CD1c-positive myeloid dendritic cell (primary cell): ENCODE measurements at regions not wholly inside any gene's neighbourhood (a gene's known extent, or its start where the extent isn't known, plus 50 kb on each side); places are given as distances from the start of the nearest gene placed in this dataset.

ENCODE experiments used
- DNase-seq: peaks from one replicate; pipeline ENCODE4 v3.0.0-alpha.2; 2016; ENCODE audit errors: extremely low spot score

- DNase-seq = no peak
Measured at GRCh38 chr19:29396925-29397324, 128.9 kb upstream of the VSTM2B start.

DNA sequence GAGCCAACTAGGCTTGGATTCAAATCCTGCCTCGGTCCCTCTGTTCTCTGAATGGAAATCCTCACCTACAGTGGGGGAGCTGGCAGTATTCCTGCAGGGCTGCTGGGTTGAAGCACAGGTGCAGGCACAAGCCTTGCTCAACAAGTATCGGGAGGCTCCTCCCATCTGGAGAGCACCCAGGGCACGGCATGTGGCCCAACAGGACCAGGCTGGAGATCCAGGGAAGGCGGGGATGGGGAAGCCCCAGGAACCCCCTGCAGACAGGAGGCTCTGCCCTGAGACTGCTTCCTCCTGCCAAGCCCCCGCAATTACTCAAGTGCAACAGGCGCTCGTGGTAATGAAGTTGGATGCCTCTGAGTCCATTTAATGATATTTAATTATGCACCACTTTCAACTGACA is 128.0 kb upstream of the VSTM2B start:
- DNase-seq = no peak

GRCh38 chr19:29399804-29400203 is 126.0 kb upstream of the VSTM2B start:
- DNase-seq = no peak

- DNase-seq = no peak
Measured at GRCh38 chr19:29400917-29401711, 124.7 kb upstream of the VSTM2B start.

DNA sequence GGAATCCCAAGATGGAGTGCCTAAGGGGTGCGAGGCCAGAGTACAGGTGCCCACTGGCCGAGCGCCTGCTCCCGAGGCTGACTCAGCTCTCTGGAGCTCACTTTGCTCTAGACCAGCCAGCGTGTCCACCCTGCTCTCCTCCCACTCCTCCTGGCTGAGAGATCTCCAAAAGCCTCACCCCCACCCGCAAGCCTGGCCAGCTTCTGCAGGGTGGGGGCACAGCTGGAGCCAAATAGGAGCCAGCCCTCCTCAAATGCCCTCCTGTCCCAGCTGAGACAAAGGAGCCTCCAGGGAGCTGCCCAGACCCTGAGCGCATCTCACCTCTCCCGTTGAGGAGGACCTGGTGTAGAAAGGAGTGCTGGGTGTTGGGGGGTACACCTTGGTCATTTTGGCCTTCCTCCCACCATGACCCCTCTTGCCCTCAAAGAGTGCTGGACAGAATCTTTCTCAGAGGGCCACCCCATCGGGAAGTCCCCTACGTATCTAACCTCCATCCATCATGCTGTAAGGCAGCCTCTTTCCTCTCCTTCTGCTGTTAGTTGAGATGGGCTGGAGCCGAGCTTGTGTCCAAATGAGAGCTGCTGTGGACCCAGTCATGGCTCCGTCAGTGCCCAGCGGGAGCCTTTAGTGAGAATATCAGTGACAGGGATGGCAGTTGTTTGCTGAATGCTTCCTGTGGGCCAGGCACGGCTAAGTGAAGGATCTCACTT is 123.9 kb upstream of the VSTM2B start:
- no peak for DNase-seq

DNA sequence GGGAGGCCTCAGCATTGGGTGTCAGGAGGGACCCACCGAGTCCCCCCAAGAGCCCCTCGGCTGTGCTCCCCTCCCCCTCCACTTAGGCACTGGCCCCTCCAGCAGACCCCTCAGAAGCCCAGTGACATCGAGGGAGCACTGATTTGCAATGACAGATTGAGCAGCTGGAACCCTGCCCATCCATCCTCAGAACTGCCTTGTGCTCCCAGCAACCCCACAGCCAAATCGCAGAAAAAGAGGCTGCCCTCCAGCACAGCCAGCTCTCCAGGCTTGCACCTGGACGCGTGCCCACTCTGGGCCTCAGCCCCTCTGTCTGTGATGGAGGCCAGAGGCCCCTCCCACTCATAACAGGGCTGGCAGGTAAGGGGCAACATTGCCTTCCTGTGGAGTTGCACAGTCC is 123.2 kb upstream of the VSTM2B start:
- no peak for DNase-seq

DNA sequence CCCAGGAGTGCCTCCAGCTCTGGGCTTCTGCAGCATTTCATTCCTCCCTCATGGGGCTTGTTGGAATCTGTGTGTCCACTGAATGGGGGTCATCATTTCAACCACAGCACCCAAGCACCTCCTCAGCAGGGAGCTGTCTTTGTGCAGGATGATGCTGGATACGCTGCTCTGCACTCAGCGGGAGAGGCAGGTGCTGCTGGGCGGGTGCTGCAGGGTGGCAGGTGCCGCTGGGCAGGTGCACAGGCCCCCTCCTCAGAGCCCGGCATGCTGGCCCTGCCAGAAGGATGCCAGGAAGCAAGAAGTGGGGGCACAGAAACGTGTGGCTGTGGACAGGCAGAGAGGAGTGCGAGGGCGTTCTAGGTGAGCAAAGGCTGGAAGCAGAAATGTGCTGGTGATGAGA is 121.8 kb upstream of the VSTM2B start:
- no peak for DNase-seq

GRCh38 chr19:29404951-29405727 is 120.7 kb upstream of the VSTM2B start:
- no peak for DNase-seq

DNA sequence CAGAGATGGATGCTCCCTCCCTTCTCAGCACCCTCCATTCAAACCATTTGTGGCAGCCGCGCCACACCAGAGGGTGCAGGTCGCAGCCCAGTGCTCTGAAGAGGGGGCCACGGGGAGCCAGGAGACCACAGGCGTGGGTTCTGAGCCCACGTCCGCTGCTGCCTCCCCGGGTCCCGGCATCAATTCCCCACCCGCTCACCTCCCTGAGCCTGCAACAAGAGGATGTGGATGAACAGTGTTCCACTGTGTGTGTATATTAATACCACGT is 120.1 kb upstream of the VSTM2B start:
- DNase-seq = no peak

GRCh38 chr19:29409076-29409862 is 116.5 kb upstream of the VSTM2B start:
- no peak for DNase-seq

DNA sequence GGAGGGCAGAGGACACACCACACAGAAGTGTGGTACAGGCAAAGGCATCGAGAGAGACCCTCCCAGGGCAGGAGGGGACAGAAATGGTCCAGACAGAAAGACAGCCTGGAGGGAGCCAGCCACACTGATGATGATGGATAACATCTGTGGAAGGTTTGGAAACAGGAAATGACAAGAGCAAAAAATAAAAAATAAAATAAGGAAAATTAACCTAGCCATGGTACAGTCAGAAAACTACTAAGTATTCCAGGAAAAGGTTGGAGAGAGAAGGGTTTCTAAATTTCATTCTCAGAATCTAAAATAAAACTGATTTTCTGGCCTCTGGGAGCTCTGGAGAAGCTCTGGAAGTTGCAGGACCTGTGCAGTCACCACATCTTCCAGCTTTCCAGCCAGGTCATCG is 115.2 kb upstream of the VSTM2B start:
- no peak for DNase-seq

DNA sequence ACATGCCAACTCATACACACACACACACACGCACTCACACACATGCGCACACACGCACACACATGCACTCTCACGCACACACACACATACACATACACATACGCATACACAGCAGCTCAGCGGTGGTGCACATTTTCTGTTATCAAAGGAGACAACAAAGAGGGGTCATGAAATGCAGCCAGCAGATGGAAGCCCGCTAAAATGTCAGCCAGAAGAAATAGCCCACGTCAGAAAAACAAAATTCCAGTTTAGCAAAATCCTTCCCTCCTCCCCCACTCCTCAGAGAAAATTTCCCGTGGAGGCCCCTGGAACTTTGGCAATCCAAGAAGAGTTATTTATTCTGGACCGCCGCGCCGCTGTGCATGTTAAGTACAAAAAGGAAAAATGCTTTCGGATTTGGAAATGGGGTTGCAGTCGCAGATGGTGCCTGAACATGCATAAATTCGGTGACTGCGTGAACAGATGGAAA is 114.6 kb upstream of the VSTM2B start:
- DNase-seq = no peak

- no peak for DNase-seq
Measured at GRCh38 chr19:29413435-29413834, 112.4 kb upstream of the VSTM2B start.

DNA sequence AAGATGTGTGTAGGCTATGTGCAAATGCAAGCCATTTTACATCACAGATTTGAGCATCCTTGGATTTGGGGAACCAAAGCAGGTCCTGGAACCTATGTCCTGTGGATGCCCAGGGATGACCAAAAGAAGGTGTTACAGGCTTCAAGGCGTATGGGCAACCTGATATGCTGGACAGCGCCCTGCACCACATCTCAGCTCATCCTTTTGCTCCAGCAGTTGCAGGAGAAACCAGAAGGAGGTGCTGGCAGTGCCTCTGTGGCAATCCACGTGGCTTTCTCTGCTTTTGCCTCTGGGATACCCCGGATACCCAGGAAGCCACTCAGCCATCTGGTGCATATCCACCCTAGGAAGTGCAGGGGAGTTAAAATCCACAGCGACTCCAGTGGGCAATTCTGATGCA is 110.3 kb upstream of the VSTM2B start:
- DNase-seq = no peak

DNA sequence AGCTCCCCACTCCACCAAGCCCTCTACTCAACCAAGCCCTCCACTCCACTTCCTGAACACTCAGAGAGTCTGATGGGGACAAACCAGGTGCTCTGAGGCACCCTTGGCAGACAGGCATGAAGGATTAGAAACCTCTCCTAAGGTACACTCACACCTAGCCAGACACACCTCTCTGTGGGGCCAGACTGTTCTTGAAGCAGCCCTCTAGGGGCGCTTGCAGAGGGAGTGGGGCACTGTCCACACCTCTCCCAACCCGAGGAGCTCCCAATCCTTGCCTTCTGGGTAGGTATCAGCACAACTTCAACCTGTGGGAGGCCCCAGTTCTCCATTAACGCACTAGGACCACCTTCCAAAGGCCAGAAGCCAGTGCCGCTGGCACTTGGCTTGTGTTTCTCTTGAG is 108.7 kb upstream of the VSTM2B start:
- DNase-seq = no peak

DNA sequence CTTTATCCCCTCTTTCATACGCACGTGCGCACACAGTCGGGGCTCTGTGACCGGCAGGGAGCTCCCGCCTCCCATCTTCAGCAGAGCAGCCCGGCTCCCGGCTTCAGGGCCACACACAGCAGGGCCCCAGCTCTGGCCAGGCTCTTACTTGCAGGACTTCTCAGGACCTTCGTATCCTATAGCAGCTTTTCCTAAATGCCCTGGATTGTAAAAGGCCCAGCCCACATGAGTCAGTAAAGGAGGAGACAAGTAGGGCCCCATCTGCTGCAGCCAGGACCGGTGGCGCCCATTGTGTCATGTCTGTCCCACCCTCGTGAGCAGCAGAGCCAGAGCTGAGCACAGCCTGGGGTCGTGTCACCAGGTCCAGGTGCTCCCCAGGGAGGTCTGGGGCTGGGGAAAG is 107.6 kb upstream of the VSTM2B start:
- no peak for DNase-seq

- DNase-seq = no peak
Measured at GRCh38 chr19:29420065-29420464, 105.7 kb upstream of the VSTM2B start.

- no peak for DNase-seq
Measured at GRCh38 chr19:29420482-29421195, 105.2 kb upstream of the VSTM2B start.

DNA sequence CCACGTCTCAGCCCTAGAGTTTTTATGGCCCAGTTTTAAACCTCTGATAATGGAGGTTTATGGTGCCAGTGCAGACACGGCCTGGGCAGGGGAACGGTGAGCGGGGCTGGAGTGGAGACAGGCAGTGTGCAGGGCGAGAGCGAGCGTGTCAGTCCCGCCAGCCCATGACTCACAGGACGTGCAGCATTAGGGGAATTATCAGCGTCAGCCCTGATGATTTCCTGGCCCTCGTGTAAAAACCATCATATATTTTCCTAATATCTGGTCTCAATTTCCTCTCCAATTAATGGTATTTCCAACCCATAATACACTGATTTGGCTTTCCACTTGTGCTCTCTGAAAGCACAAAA is 104.6 kb upstream of the VSTM2B start:
- DNase-seq = no peak

GRCh38 chr19:29422047-29422446 is 103.7 kb upstream of the VSTM2B start:
- DNase-seq = no peak

DNA sequence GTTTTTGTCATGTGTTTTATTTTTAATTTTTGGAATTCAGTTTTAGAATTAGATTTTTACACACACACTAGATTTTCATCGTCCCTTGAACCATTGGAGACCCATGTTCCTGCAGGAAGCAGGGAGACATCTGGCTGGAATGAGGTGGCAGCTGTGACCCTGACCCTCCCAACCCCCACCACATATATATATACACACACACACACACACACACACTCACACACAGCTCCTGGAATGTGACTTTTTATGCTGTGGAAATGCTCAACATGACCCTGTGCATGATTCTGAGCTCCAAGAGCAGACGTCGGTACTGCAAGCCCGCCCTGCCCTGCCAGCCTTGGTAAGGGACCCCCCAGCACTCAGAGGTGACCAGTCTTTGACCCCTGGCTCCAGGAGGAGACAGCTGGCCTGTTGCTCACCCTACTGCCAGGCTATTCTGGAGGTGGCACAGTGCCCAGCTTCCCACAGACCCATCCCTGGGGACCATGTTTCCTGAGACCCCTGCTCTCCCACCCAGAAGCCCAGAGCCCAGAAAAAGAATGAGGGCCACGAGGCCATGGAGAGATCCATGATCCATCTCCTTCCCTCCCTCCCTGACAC is 103.2 kb upstream of the VSTM2B start:
- no peak for DNase-seq
